ENCODE measurements at regions not wholly inside any gene's neighbourhood (a gene's known extent, or its start where the extent isn't known, plus 50 kb on each side); places are given as distances from the start of the nearest gene placed in this dataset.

- CTCF ChIA-PET (ENCODE audit: low intra/inter-chr PET ratio, low total read pairs): no interaction called here
- 33% methylated on average over 8 of the region's 8 CpGs for WGBS (ENCODE audit: low lambda C conversion rate)
Measured at GRCh38 chr13:48852911-48853727, 122.6 kb upstream of the FNDC3A start.

More at GRCh38 chr13:48852911-48853727, 122.6 kb upstream of the FNDC3A start:
- Histone ChIP-seq H3K4me2 (ENCODE audit: low read depth, low read length) (no peak overlapping the region), H3K36me3 (replicated peaks in 1 of 2; ENCODE audit: control insufficient read depth in 1 of 2, insufficient read depth in 2 of 2, low read length in 2 of 2) (no peaks in the 10 kb centered on the region), H2AFZ (ENCODE audit: low read length) (no peak overlapping the region), H3K79me2 (ENCODE audit: insufficient read depth, low read length) (no peaks in the 10 kb centered on the region), H3K9me3 (ENCODE audit: low read length) (no peaks in the 10 kb centered on the region), H3K9ac (ENCODE audit: insufficient read depth, low read depth, low read length) (no peak overlapping the region), H4K20me1 (ENCODE audit: insufficient read depth, low read length) (no peaks in the 10 kb centered on the region), H3K27me3 (ENCODE audit: control insufficient read depth in 1 of 2, insufficient read depth in 2 of 2, low read length in 2 of 2) (no peaks in the 10 kb centered on the region), H3K27ac (ENCODE audit: extremely low read length, insufficient read depth, low read length) (no peak overlapping the region), H3K4me1 (ENCODE audit: insufficient read depth, low read length) (no peaks in the 10 kb centered on the region), H3K4me3 (replicated peaks in 1 of 3; ENCODE audit: insufficient read depth in 1 of 3, low read depth in 2 of 3, low read length in 3 of 3) (no peak overlapping the region)
- no peak for FAIRE-seq
- in situ Hi-C loops (cut with HindIII; ENCODE audit: extremely low pct_ligation_motif_present, low pct_unique_long_range_greater_than_20kb): no loop called here
- POLR2A ChIA-PET: no interaction called here
- no peak for ATAC-seq
- TF ChIP-seq FOXP4 (CRISPR knock-in tag; IDR thresholded peaks at IDR 0.05) (no peak), CENPBD1 (CRISPR knock-in tag; IDR thresholded peaks at IDR 0.05; ENCODE audit: borderline replicate concordance, low read depth) (no peak), HES4 (CRISPR knock-in tag; IDR thresholded peaks at IDR 0.05; ENCODE audit: borderline replicate concordance) (no peak), ZEB1 (IDR thresholded peaks at IDR 0.05; ENCODE audit: insufficient replicate concordance, low read depth) (no peak), NFKB2 (CRISPR knock-in tag; IDR thresholded peaks at IDR 0.05; ENCODE audit: borderline replicate concordance) (no peak), ATF3 (CRISPR knock-in tag; IDR thresholded peaks at IDR 0.05) (no peak), ZNF597 (CRISPR knock-in tag; IDR thresholded peaks at IDR 0.05) (no peak), LCORL (IDR thresholded peaks at IDR 0.05) (no peak), LCORL (CRISPR knock-in tag; IDR thresholded peaks at IDR 0.05) (no peak), RFXAP (CRISPR knock-in tag; IDR thresholded peaks at IDR 0.05; ENCODE audit: borderline replicate concordance) (no peak), PAWR (CRISPR knock-in tag; IDR thresholded peaks at IDR 0.05; ENCODE audit: borderline replicate concordance) (no peak), CBX2 (IDR thresholded peaks at IDR 0.05; ENCODE audit: low read depth, low read length) (no peak), CBX2 (CRISPR knock-in tag; IDR thresholded peaks at IDR 0.05; ENCODE audit: low read depth) (no peak), STAG1 (CRISPR knock-in tag; IDR thresholded peaks at IDR 0.05) (no peak)
- TF ChIP-seq, protein P1, sequence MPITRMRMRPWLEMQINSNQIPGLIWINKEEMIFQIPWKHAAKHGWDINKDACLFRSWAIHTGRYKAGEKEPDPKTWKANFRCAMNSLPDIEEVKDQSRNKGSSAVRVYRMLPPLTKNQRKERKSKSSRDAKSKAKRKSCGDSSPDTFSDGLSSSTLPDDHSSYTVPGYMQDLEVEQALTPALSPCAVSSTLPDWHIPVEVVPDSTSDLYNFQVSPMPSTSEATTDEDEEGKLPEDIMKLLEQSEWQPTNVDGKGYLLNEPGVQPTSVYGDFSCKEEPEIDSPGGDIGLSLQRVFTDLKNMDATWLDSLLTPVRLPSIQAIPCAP (CRISPR knock-in tag; IDR thresholded peaks at IDR 0.05; ENCODE audit: low read depth): no peak
- BruUV-seq (replicated peaks): no TSS peak
- intact Hi-C loops (cut with micrococcal nuclease; ENCODE audit: unreplicated experiment): no loop called here
- DNase-seq (ENCODE audit: low spot score): no peak

Data from HepG2 (cell line).